GM20431 (cell line): ENCODE measurements at regions not wholly inside any gene's neighbourhood (a gene's known extent, or its start where the extent isn't known, plus 50 kb on each side); places are given as distances from the start of the nearest gene placed in this dataset.

Experiments used
- in situ Hi-C: fragments of 300-500 bp; cut with MseI, MboI; formaldehyde crosslinking; loops from one replicate; pipeline ENCODE4 v1.15.0; 2020; ENCODE audit warnings: low sequenced_read_pairs; ENCODE audit not compliant: unreplicated experiment

- in situ Hi-C loops = no loop called here
These were observed 111.8 kb downstream of the FOXA2 start for GRCh38 chr20:22472447-22473100.

- in situ Hi-C loops = no loop called here
These were observed 113.1 kb downstream of the FOXA2 start for GRCh38 chr20:22471156-22471836.

GRCh38 chr20:22470620-22471026, 113.7 kb downstream of the FOXA2 start:
- in situ Hi-C loops = no loop called here

- in situ Hi-C loops = no loop called here
These were observed 117.8 kb downstream of the FOXA2 start for GRCh38 chr20:22466447-22467171.

- in situ Hi-C loops = no loop called here
These were observed 118.5 kb downstream of the FOXA2 start for GRCh38 chr20:22465622-22466446.

- in situ Hi-C loops = no loop called here
These were observed 119.9 kb downstream of the FOXA2 start for GRCh38 chr20:22464312-22465003.

GRCh38 chr20:22462975-22463914, 121.1 kb downstream of the FOXA2 start:
- in situ Hi-C loops = no loop called here

- in situ Hi-C loops = no loop called here
These were observed 123.6 kb downstream of the FOXA2 start for GRCh38 chr20:22460803-22461202.

GRCh38 chr20:22460231-22460630, 124.1 kb downstream of the FOXA2 start:
- in situ Hi-C loops = no loop called here

GRCh38 chr20:22459754-22460153, 124.6 kb downstream of the FOXA2 start:
- in situ Hi-C loops = no loop called here

GRCh38 chr20:22456109-22456508, 128.3 kb downstream of the FOXA2 start:
- in situ Hi-C loops = no loop called here

GRCh38 chr20:22455259-22455658, 129.1 kb downstream of the FOXA2 start:
- in situ Hi-C loops = no loop called here

- in situ Hi-C loops = no loop called here
These were observed 130.9 kb downstream of the FOXA2 start for GRCh38 chr20:22453244-22454080.

GRCh38 chr20:22452442-22453011, 131.8 kb downstream of the FOXA2 start:
- in situ Hi-C loops = no loop called here

- in situ Hi-C loops = no loop called here
These were observed 133.8 kb downstream of the FOXA2 start for GRCh38 chr20:22450537-22450936.

GRCh38 chr20:22449188-22449973, 135.0 kb downstream of the FOXA2 start:
- in situ Hi-C loops = no loop called here

GRCh38 chr20:22447447-22447778, 137.0 kb downstream of the FOXA2 start:
- in situ Hi-C loops = no loop called here
